ENCODE measurements at regions not wholly inside any gene's neighbourhood (a gene's known extent, or its start where the extent isn't known, plus 50 kb on each side); places are given as distances from the start of the nearest gene placed in this dataset.

DNA sequence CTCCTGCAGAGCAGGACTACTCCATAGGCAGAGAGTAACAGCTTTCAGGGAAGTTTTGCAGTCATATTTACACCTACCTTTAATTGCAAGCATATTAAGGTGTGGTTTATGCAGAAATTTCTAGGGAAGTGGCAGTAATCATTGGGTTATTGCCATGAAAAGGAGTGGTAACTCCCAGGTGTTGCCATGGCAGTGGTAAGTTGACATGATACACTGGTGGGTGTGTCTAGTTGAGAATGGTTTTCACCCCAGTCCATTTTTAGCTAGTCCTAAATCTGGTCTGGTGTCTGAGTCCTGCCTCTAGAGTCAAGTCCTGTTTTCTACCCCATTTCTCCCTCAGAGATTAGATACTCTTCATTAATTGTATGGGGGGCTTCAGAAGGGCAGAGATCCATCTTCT lies 128.4 kb upstream of the GMNC start:
- TF ChIP-seq CTCF (IDR thresholded peaks at IDR 0.05; ENCODE audit: low read depth, low read length, missing input control), result no peak
- no peak for TF ChIP-seq TAF1 (conservative IDR thresholded peaks at IDR 0.05)
